Chondrocyte (in vitro differentiated cells): ENCODE measurements at regions not wholly inside any gene's neighbourhood (a gene's known extent, or its start where the extent isn't known, plus 50 kb on each side); places are given as distances from the start of the nearest gene placed in this dataset.

ENCODE experiments used
- DNase-seq: peaks from one replicate; pipeline ENCODE4 v3.0.0; 2021; ENCODE audit warnings: mixed read lengths, low spot score
- H3K27ac Mint-ChIP-seq: one replicate; pipeline ENCODE4 v1.8.0; 2021; ENCODE audit warnings: mild to moderate bottlenecking, moderate library complexity, mixed read lengths; ENCODE audit not compliant: unreplicated experiment
- H3K27me3 Mint-ChIP-seq: 2 replicates; pipeline ENCODE4 v1.8.0; 2021; ENCODE audit warnings: low read depth, mixed read lengths
- H3K36me3 Mint-ChIP-seq: 2 replicates; pipeline ENCODE4 v1.8.0; 2021; ENCODE audit warnings: low read depth, mixed read lengths
- H3K4me1 Mint-ChIP-seq: 2 replicates; pipeline ENCODE4 v1.8.0; 2021; ENCODE audit warnings: low read depth, mild to moderate bottlenecking, mixed read lengths
- H3K4me3 Mint-ChIP-seq: one replicate; pipeline ENCODE4 v1.8.0; 2021; ENCODE audit warnings: mild to moderate bottlenecking, moderate library complexity, mixed read lengths; ENCODE audit not compliant: unreplicated experiment
- H3K9me3 Mint-ChIP-seq: 2 replicates; pipeline ENCODE4 v1.8.0; 2021; ENCODE audit warnings: low read depth, mixed read lengths
- CTCF ChIP-seq: fragments of 200-600 bp; sonication (generic); IDR thresholded peaks from 2 replicates; pipeline ENCODE4 v1.5.0; 2021; ENCODE audit warnings: antibody characterized with exemption, mild to moderate bottlenecking, moderate library complexity

GRCh38 chr3:144566320-144566719 lies 594.7 kb downstream of the DIPK2A start:
- H3K36me3 Mint-ChIP-seq = no peaks in the 10 kb centered on the region
- no peak for DNase-seq
- no peaks in the 10 kb centered on the region for H3K9me3 Mint-ChIP-seq
- no peak for TF ChIP-seq CTCF
- H3K4me3 Mint-ChIP-seq = no peak overlapping the region
- H3K27me3 Mint-ChIP-seq = no peaks in the 10 kb centered on the region
- H3K27ac Mint-ChIP-seq = no peak overlapping the region
- H3K4me1 Mint-ChIP-seq = no peaks in the 10 kb centered on the region

GRCh38 chr3:144569651-144570050 lies 598.0 kb downstream of the DIPK2A start:
- Mint-ChIP-seq H3K4me1 (no peaks in the 10 kb centered on the region), H3K27ac (no peak overlapping the region), H3K4me3 (no peak overlapping the region), H3K9me3 (no peaks in the 10 kb centered on the region), H3K27me3 (no peaks in the 10 kb centered on the region), H3K36me3 (no peaks in the 10 kb centered on the region)
- no peak for TF ChIP-seq CTCF
- no peak for DNase-seq

GRCh38 chr3:144583871-144584270 lies 612.2 kb downstream of the DIPK2A start:
- H3K4me1 Mint-ChIP-seq = peaks cover 2% of the 10 kb centered on the region
- no peak overlapping the region for H3K27ac Mint-ChIP-seq
- H3K27me3 Mint-ChIP-seq = no peaks in the 10 kb centered on the region
- H3K36me3 Mint-ChIP-seq = no peaks in the 10 kb centered on the region
- no peak overlapping the region for H3K4me3 Mint-ChIP-seq
- no peak for TF ChIP-seq CTCF
- no peak for DNase-seq
- H3K9me3 Mint-ChIP-seq = peaks cover 7% of the 10 kb centered on the region

GRCh38 chr3:144585408-144585807 lies 613.8 kb downstream of the DIPK2A start:
- no peak overlapping the region for H3K4me3 Mint-ChIP-seq
- no peak for DNase-seq
- no peaks in the 10 kb centered on the region for H3K36me3 Mint-ChIP-seq
- peaks cover 3% of the 10 kb centered on the region for H3K4me1 Mint-ChIP-seq
- H3K27me3 Mint-ChIP-seq = no peaks in the 10 kb centered on the region
- peaks cover 7% of the 10 kb centered on the region for H3K9me3 Mint-ChIP-seq
- no peak overlapping the region for H3K27ac Mint-ChIP-seq
- TF ChIP-seq CTCF = no peak

- H3K27ac Mint-ChIP-seq = no peak overlapping the region
- no peak overlapping the region for H3K4me3 Mint-ChIP-seq
- TF ChIP-seq CTCF = no peak
- peaks cover 8% of the 10 kb centered on the region for H3K4me1 Mint-ChIP-seq
- H3K36me3 Mint-ChIP-seq = no peaks in the 10 kb centered on the region
- H3K27me3 Mint-ChIP-seq = no peaks in the 10 kb centered on the region
- no peak for DNase-seq
- H3K9me3 Mint-ChIP-seq = peaks cover 7% of the 10 kb centered on the region
These were observed 614.3 kb downstream of the DIPK2A start for GRCh38 chr3:144585953-144586352.
